ENCODE measurements at regions not wholly inside any gene's neighbourhood (a gene's known extent, or its start where the extent isn't known, plus 50 kb on each side); places are given as distances from the start of the nearest gene placed in this dataset.

- no peaks in the 10 kb centered on the region for H3K9me3 ChIP-seq (ENCODE audit: control insufficient read depth in 4 of 4, low read length in 3 of 4)
- no peaks in the 10 kb centered on the region for H3K27me3 ChIP-seq (ENCODE audit: control insufficient read depth in 4 of 4, insufficient read depth in 4 of 4, low read length in 3 of 4)
- H3K27ac ChIP-seq (ENCODE audit: low read depth in 1 of 2, low read length in 2 of 2) = no peak overlapping the region
- no peak overlapping the region for H3K9ac ChIP-seq (ENCODE audit: low read depth in 1 of 2, low read length in 2 of 2)
- no peak for DNase-seq (ENCODE audit: low spot score)
- H3K4me3 ChIP-seq (ENCODE audit: low read depth in 1 of 3, low read length in 3 of 3) = no peak overlapping the region
- H3K36me3 ChIP-seq (ENCODE audit: control insufficient read depth in 4 of 4, insufficient read depth in 3 of 4, low read depth in 1 of 4, low read length in 3 of 4) = no peaks in the 10 kb centered on the region
- H3K4me1 ChIP-seq (ENCODE audit: control insufficient read depth in 4 of 4, insufficient read depth in 4 of 4, low read length in 3 of 4) = peaks cover 0 to 5% (median 4%) of the 10 kb centered on the region in 4 donors
- whole genome bisulfite sequencing = 72% methylated on average over 3 of the region's 3 CpGs
- TF ChIP-seq SP1 (IDR thresholded peaks at IDR 0.05) (no peak), FOXA2 (IDR thresholded peaks at IDR 0.05) (no peak), HNF4G (IDR thresholded peaks at IDR 0.05) (no peak), YY1 (IDR thresholded peaks at IDR 0.05) (no peak), RXRA (IDR thresholded peaks at IDR 0.05) (no peak), HNF4A (conservative IDR thresholded peaks at IDR 0.05) (no peak), EGR1 (IDR thresholded peaks at IDR 0.05; ENCODE audit: low read depth in 2 of 2) (no peak), CTCF (IDR thresholded peaks at IDR 0.05; ENCODE audit: low read depth, low read length, missing input control) (no peak), RAD21 (IDR thresholded peaks at IDR 0.05) (no peak), TAF1 (conservative IDR thresholded peaks at IDR 0.05) (no peak), ZBTB33 (IDR thresholded peaks at IDR 0.05) (no peak), NR2F2 (IDR thresholded peaks at IDR 0.05) (no peak), GABPA (IDR thresholded peaks at IDR 0.05 in 1 of 2, conservative IDR thresholded peaks at IDR 0.05 in 1 of 2) (no peak), MAX (IDR thresholded peaks at IDR 0.05) (no peak)
These were observed 332.5 kb upstream of the SORCS1 start for GRCh38 chr10:107497024-107497423.

GRCh38 chr10:107496594-107496993, 332.1 kb upstream of the SORCS1 start:
- TF ChIP-seq SP1 (IDR thresholded peaks at IDR 0.05) = no peak
- TF ChIP-seq ZBTB33 (IDR thresholded peaks at IDR 0.05) = no peak
- no peak for TF ChIP-seq JUND (IDR thresholded peaks at IDR 0.05)
- TF ChIP-seq ATF3 (IDR thresholded peaks at IDR 0.05) = no peak
- TF ChIP-seq HNF4A (conservative IDR thresholded peaks at IDR 0.05) = no peak
- Histone ChIP-seq H3K27me3 (ENCODE audit: control insufficient read depth in 4 of 4, insufficient read depth in 4 of 4, low read length in 3 of 4) (no peaks in the 10 kb centered on the region), H3K27ac (ENCODE audit: low read depth in 1 of 2, low read length in 2 of 2) (no peak overlapping the region), H3K9me3 (ENCODE audit: control insufficient read depth in 4 of 4, low read length in 3 of 4) (no peaks in the 10 kb centered on the region), H3K4me1 (ENCODE audit: control insufficient read depth in 4 of 4, insufficient read depth in 4 of 4, low read length in 3 of 4) (peaks cover 0 to 5% (median 4%) of the 10 kb centered on the region in 4 donors), H3K9ac (ENCODE audit: low read depth in 1 of 2, low read length in 2 of 2) (no peak overlapping the region), H3K4me3 (ENCODE audit: low read depth in 1 of 3, low read length in 3 of 3) (no peak overlapping the region), H3K36me3 (ENCODE audit: control insufficient read depth in 4 of 4, insufficient read depth in 3 of 4, low read depth in 1 of 4, low read length in 3 of 4) (no peaks in the 10 kb centered on the region)
- WGBS = 82% methylated on average over 2 of the region's 2 CpGs
- DNase-seq (ENCODE audit: low spot score) = no peak

Measured in liver (tissue), 8 donors.